ENCODE measurements at regions not wholly inside any gene's neighbourhood (a gene's known extent, or its start where the extent isn't known, plus 50 kb on each side); places are given as distances from the start of the nearest gene placed in this dataset.

GRCh38 chr11:35056391-35057093 lies 82.4 kb upstream of the CD44 start:
- TF ChIP-seq CTCF (IDR thresholded peaks at IDR 0.05; ENCODE audit: control extremely low read depth in 1 of 3, insufficient read depth in 1 of 3, low read depth in 1 of 3, low read length in 3 of 3), result no peak
- no peak for TF ChIP-seq RAD21 (IDR thresholded peaks at IDR 0.05 in 1 of 2, conservative IDR thresholded peaks at IDR 0.05 in 1 of 2; ENCODE audit: low read depth in 2 of 2, low read length in 2 of 2)
- no peak for TF ChIP-seq EZH2 (IDR thresholded peaks at IDR 0.05; ENCODE audit: low read depth, low read length, severe bottlenecking)
